DMS 273 treated with DMSO at 0.1 percent for 48 hours (cell line): ENCODE measurements at regions not wholly inside any gene's neighbourhood (a gene's known extent, or its start where the extent isn't known, plus 50 kb on each side); places are given as distances from the start of the nearest gene placed in this dataset.

Experiments
- DNase-seq: peaks from one replicate; lab custom pipeline; 2025; lab: John Stamatoyannopoulos, UW

GRCh38 chr13:74784959-74785358 is 650.8 kb upstream of the KLF12 start:
- DNase-seq: no peak

DNA sequence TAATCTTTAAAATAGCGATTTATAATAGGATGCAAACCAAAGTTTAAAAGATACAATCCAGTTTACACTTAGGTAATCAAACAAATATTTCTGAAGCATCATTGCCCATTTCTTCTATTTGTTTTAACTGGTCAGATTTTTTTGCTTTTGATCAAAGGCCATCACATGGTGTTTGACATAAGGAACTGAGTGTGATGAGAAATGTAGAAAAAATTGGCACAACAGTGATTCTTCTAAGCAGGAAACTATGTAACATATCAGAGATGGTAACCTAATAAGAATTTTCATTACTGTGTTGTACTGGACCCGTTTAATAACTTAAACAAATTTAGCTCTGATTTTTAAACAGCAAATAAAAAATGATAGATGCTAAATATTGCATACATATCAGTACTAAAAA is 644.7 kb upstream of the KLF12 start:
- DNase-seq: no peak

GRCh38 chr13:74778087-74778486 is 643.9 kb upstream of the KLF12 start:
- DNase-seq: no peak

DNA sequence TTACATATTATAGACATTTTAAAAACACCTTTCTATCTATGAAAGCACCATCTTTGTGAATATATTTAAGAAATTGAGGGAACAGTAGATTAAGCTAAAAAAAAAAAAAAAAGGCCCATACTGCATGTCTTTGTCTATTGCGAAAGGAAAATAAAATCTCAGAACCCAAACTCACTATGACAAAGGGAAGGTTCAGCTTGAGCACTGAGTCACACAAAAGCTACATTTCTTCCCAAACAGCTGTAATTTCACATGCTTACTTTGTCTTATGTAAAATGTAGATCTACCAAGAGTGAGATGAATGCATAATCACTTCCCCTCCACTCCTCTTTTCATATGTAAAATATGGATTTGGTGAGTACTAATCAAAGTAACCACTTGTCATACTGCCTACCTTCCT is 640.1 kb upstream of the KLF12 start:
- DNase-seq: no peak

DNA sequence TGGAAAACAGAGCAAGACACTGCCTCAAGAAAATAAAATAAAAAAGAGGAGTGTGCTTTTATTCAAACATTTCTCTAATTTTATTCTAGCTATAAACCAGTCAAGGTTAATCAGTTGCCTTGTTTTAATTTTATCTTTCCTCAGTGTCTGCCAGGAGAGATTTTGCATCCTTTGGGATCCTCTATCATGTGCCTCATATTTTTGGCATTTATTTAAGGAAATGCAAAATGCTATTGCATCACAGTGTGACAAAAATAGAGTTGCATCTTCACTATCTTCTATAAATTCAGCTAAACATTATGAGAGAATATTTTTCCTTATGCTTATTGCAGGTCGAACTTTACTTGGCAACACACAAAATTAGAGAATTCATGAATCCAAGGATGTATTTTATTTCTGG is 639.0 kb upstream of the KLF12 start:
- no peak for DNase-seq

GRCh38 chr13:74771964-74772363 is 637.8 kb upstream of the KLF12 start:
- DNase-seq: no peak

- no peak for DNase-seq
Measured at GRCh38 chr13:74770361-74770760, 636.2 kb upstream of the KLF12 start.

- no peak for DNase-seq
Measured at GRCh38 chr13:74769333-74769732, 635.1 kb upstream of the KLF12 start.

DNA sequence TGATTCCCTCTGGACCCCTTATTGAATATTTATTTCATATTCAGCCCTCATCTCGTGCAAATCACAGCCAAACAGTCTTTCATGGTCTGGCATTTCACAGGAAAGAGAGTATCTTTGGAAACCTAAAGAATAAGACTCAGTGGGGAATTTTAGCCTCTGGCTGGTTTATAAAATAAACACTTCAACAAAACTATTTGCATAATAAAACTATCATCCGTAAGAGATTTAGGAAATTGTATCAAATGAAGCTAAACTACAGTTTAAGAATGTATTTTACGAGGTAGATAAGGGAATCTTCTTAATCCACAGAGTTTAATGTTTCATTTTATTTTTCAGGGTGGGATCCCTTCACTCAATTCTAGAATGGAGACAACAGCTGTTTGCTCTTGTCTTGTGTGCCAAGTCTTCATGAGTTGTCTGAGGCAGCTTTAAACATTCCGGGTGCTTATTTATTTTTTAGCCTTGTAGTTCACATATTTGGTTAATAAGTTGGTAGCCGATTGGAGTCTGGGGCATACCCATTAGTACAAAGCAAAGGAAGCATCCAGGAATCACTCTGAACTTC is 634.4 kb upstream of the KLF12 start:
- DNase-seq: no peak

GRCh38 chr13:74767050-74767449 is 632.8 kb upstream of the KLF12 start:
- DNase-seq: no peak

DNA sequence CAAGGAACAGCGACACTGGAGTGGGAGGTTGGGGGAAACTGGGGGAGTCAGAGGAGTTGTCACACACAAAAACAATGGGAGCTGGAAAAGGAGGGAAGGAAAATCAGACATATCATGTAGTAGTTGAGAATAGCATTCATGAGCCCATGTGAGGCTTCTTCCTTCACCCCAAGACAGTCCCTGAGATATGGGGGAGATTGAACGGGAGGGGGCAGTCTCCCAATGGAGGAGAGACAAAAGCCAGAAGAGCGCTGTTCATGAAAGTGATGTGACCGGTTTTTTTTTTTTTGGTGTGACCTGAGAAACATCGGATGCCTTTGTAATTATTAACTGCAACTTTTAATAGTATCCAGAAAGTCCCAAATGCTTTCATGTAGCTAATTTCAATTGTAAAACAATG is 631.8 kb upstream of the KLF12 start:
- DNase-seq: no peak

DNA sequence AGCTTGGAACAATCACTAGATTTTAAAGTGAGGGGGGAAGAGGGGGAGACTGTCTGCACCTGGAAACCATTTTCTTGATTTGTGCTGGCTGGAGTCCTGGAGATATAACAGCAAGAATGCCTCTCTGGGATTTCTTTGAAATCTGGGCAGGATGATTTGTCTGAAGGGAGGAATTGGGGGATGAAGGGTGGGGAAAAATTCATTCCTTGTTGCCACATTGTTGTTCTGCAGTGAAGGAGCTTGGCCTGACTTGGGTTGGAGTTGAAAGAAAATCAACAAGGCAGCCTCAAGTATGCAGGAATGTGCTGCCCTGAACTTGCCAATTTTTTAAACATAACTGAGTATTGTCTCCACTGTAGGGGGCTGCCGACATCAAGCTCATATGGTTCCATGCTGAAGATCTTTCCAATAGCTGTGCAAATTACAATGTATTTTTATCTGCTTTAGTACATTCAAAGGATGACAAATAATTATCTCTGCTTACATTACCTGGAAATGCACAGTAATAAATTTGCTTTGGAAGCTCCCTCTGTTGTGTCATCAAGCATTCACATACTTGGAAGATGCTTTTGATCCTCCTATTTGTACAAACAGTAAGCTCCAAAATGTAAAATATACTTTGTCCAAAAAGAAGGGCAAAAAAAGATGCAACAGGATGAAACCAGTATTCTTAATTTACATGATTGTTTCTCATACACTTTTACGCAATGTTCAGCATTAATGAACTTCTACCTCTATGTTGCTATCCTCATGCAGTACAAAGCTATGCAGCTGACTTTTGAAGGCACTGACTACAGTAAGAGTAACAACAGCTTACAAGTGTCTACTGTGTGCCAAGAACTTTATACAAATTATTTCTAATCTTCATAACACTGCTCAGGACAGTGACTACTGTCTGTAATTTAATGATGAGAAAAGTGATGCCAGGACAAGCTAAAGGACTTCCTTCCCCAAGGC is 627.9 kb upstream of the KLF12 start:
- no peak for DNase-seq

DNA sequence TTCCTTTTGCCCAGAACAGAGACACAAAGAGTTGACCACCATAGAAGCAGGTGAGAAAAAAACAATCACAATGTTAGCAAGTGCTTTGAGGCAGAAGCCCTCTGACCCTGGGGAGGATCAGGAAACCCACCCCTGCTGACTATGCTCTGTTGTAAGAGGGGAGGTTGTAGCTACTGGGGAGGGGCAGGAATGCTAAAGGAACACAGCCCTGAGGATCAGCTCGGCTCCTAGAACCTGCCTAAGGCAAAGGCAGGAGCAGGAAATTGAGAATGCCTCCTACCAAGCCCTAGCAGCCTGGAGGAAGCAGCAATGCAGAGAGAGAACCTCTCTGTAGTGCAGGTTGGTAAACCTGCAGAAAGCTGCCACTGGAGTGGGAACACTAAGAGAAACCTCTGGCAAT is 624.0 kb upstream of the KLF12 start:
- DNase-seq: no peak

GRCh38 chr13:74755065-74755464 is 620.9 kb upstream of the KLF12 start:
- no peak for DNase-seq

DNA sequence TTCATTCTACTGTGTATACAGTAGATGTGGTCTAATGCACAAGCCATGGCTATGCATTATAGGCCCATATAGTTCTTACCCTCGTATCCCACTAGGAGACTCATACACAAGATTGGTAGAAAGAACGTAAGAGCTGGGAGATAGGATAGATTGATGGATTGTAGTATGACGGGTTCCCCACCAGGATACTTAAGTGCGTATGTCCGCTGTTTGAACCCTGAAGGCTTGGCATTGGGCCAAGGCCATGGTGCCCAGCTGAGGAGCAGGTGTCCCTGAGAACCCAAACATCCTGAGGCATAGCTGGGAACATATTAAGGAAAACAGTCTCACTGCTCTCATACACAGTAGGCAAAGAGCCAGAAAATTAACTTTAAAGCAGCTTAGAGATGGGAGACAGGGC is 617.5 kb upstream of the KLF12 start:
- DNase-seq: no peak

DNA sequence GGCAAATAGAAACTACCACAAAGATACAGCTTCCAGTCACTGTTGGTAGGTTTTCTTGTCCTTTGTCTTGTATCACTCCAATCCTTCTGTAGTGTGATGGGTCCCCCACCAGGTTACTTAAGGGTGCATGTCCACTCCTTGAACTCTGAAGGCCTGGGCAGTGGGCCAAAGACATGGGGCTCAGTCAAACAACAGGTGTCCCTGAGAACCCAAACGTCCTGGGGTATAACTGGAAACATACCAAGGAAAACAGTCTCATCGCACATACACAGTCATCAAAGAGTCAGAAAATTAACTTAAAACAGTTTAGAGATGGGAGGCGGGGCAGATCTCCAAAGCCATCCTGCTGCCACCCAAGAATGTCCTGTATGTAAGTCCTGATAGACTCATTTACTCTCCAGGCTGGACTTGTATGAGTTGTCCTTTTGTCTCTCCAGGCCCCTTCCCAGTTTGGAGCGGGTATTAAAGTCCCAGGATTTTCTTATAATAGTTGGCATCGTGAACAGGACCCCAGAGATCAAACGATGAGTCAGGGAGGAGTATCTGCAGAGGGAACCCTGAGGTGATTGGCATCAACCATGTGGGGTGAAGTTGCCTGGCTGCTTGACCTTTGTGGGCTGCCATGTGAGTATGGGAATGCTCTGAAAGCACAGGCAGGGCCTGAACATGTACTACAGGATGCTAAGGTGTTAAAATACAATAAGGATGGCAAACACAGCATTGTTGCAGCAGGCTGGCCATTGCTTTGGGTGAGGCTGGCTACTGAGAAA is 613.2 kb upstream of the KLF12 start:
- DNase-seq: no peak

- DNase-seq: no peak
Measured at GRCh38 chr13:74743992-74744391, 609.8 kb upstream of the KLF12 start.

- DNase-seq: no peak
Measured at GRCh38 chr13:74741732-74742131, 607.5 kb upstream of the KLF12 start.

DNA sequence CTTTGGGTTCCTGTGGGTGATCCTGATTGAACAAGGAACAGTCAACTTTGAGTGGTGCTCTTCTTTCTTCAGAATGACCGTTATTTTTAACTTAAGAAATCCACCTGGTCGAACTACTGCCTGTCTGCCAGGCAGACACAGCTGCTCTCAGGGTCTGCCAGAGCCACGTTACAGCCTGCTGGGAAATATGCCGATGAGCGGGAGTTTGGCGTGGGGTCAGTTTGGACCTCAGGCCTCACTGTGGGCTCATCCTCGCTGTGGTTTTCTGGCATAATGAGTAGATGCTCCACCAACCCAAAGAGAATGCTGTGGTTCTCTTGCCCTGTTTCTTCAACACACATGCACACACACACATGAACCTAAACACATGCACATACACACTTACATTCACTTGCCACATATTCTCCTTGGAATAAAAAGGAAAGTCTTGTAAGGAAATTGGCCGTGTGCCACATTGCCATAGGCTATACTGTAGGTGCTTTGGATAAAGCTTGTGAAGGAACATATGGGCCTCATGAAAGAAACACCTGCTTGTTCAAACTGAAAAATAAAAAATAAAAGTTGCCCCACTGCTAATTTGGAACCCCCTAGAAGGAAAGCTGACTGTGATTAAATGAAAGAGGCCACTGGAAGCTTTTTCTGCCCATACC is 598.7 kb upstream of the KLF12 start:
- DNase-seq: peak; percentile 29

- DNase-seq: no peak
Measured at GRCh38 chr13:74731731-74732130, 597.5 kb upstream of the KLF12 start.

DNA sequence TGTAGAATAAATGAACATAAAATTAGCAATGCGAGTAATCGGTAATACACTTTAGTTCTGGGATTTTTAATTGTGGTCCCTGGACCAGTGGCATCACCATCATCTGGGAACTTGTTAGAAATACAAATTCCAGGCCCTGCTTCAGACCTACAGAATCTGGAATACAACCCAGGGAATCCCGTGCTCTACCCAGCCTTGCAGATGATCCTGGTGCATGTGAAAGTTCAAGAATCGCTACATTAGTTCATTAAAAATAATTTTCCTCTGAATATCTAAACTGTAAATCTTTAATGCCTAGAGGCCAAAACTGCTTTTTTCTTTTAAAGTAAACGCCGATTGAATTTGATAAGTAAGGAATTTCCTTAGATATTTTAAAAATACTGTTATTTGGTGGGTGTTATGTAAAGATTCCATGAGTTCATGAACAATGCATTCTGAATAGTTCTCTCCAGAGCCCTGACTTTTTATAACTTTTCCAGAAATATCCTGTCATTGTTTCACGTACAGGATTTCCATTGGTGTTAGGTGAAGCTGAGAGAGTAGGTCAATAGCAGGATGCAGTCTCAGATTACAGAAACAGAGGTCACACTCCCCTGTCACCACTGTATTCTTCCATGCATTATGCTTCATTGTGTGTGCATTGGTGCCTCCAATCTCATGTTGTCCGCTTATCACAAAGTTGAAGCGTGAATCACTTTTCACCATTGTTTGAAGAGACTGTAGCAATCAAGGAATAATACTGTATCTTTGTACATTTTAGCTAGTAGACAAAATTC is 596.5 kb upstream of the KLF12 start:
- DNase-seq: no peak

DNA sequence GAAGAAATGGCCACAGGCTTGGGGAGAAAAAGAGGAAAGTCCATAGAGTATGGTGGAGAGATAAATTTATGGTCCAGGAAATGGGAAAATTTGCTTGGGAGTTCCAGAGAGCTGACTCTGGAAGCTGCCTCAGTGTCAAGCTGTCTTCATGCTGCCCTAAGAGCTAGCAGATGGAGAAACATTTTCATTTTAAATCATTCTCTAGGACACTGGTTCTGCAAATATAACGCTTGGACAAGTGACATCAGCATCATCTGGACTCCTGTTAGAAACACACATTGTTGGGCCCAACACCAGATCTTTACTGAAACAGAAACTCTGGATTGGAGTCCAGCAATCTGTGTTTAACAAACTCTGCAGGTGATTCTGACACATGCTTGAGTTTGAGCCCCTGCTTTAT is 592.0 kb upstream of the KLF12 start:
- no peak for DNase-seq
